ENCODE measurements at regions not wholly inside any gene's neighbourhood (a gene's known extent, or its start where the extent isn't known, plus 50 kb on each side); places are given as distances from the start of the nearest gene placed in this dataset.

DNA sequence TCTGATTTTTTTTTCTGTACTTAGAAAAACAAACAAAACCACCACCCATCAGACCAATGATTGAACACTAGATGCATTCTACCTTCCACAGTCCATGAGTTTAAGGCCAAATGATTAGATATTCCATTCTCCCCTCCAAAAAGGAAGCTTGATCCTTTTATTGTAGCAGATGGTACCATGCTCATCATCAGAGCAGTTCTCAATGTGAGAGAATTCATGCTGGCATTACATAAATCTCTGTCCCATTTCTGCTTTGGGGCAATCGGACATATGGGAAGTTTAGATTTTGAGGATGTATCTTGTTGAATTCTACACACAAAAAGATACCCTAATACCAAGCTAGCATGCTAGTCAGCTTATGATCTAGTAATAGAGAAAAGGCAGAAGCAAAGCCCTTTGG is 186.6 kb downstream of the RAD51AP2 start:
- Histone ChIP-seq H4K20me1 (ENCODE audit: insufficient read depth) (no peaks in the 10 kb centered on the region), H3K9me2 (ENCODE audit: insufficient read depth, low read length) (no peaks in the 10 kb centered on the region), H3K4me2 (ENCODE audit: low read length) (no peak overlapping the region), H3K79me2 (replicated peaks; ENCODE audit: insufficient read depth, low read length) (no peaks in the 10 kb centered on the region), H3K4me3 (ENCODE audit: low read length) (no peak overlapping the region), H3K27me3 (ENCODE audit: insufficient read depth, low read depth, low read length) (no peaks in the 10 kb centered on the region), H3K36me3 (ENCODE audit: insufficient read depth, low read length) (no peaks in the 10 kb centered on the region), H2AFZ (ENCODE audit: low read depth, low read length) (no peak overlapping the region), H3K9ac (ENCODE audit: low read length) (no peak overlapping the region), H3K27ac (ENCODE audit: low read length) (no peak overlapping the region), H3K9me3 (ENCODE audit: low read length) (no peaks in the 10 kb centered on the region), H3F3A (ENCODE audit: insufficient read depth, low read length, poor library complexity, severe bottlenecking) (no peaks in the 10 kb centered on the region)
- TF ChIP-seq EP300 (conservative IDR thresholded peaks at IDR 0.05; ENCODE audit: poor library complexity, severe bottlenecking) (no peak), MXI1 (conservative IDR thresholded peaks at IDR 0.05; ENCODE audit: poor library complexity, severe bottlenecking) (no peak), SMC3 (conservative IDR thresholded peaks at IDR 0.05; ENCODE audit: poor library complexity) (no peak), EZH2 (IDR thresholded peaks at IDR 0.05; ENCODE audit: borderline replicate concordance, insufficient read depth, low read length, poor library complexity, severe bottlenecking) (no peak), POLR2AphosphoS5 (IDR thresholded peaks at IDR 0.05) (no peak), TAF1 (IDR thresholded peaks at IDR 0.05; ENCODE audit: low read depth) (no peak), RAD21 (conservative IDR thresholded peaks at IDR 0.05) (no peak)
- TF ChIP-seq, protein P1, sequence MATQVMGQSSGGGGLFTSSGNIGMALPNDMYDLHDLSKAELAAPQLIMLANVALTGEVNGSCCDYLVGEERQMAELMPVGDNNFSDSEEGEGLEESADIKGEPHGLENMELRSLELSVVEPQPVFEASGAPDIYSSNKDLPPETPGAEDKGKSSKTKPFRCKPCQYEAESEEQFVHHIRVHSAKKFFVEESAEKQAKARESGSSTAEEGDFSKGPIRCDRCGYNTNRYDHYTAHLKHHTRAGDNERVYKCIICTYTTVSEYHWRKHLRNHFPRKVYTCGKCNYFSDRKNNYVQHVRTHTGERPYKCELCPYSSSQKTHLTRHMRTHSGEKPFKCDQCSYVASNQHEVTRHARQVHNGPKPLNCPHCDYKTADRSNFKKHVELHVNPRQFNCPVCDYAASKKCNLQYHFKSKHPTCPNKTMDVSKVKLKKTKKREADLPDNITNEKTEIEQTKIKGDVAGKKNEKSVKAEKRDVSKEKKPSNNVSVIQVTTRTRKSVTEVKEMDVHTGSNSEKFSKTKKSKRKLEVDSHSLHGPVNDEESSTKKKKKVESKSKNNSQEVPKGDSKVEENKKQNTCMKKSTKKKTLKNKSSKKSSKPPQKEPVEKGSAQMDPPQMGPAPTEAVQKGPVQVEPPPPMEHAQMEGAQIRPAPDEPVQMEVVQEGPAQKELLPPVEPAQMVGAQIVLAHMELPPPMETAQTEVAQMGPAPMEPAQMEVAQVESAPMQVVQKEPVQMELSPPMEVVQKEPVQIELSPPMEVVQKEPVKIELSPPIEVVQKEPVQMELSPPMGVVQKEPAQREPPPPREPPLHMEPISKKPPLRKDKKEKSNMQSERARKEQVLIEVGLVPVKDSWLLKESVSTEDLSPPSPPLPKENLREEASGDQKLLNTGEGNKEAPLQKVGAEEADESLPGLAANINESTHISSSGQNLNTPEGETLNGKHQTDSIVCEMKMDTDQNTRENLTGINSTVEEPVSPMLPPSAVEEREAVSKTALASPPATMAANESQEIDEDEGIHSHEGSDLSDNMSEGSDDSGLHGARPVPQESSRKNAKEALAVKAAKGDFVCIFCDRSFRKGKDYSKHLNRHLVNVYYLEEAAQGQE (IDR thresholded peaks at IDR 0.05; ENCODE audit: borderline replicate concordance) = no peak
- TF ChIP-seq, protein P2, sequence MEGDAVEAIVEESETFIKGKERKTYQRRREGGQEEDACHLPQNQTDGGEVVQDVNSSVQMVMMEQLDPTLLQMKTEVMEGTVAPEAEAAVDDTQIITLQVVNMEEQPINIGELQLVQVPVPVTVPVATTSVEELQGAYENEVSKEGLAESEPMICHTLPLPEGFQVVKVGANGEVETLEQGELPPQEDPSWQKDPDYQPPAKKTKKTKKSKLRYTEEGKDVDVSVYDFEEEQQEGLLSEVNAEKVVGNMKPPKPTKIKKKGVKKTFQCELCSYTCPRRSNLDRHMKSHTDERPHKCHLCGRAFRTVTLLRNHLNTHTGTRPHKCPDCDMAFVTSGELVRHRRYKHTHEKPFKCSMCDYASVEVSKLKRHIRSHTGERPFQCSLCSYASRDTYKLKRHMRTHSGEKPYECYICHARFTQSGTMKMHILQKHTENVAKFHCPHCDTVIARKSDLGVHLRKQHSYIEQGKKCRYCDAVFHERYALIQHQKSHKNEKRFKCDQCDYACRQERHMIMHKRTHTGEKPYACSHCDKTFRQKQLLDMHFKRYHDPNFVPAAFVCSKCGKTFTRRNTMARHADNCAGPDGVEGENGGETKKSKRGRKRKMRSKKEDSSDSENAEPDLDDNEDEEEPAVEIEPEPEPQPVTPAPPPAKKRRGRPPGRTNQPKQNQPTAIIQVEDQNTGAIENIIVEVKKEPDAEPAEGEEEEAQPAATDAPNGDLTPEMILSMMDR (IDR thresholded peaks at IDR 0.05; ENCODE audit: poor library complexity, severe bottlenecking) = no peak

DNA sequence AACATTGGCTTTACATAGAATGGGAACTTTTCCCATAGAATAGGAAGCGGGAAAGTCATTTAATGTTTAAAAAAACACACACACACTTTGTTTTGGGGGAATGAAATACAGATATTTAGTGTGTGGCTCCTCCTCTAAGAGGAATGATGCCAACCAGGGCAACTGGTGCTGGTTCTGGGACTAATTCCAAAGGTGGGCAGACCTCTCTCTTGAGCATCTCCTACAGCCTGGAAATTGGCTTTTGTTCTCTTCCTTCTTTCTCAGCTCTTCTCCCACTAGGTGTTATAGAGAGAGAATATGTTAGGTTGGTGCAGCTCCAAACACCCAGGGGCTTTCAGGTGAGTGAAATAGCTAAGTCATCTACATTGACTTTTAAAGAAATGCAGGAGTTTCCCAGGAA is 190.1 kb downstream of the RAD51AP2 start:
- Histone ChIP-seq H3K36me3 (ENCODE audit: insufficient read depth, low read length) (no peaks in the 10 kb centered on the region), H3K4me2 (ENCODE audit: low read length) (no peak overlapping the region), H2AFZ (ENCODE audit: low read depth, low read length) (no peak overlapping the region), H3K79me2 (replicated peaks; ENCODE audit: insufficient read depth, low read length) (no peaks in the 10 kb centered on the region), H3K9me2 (ENCODE audit: insufficient read depth, low read length) (no peaks in the 10 kb centered on the region), H3F3A (ENCODE audit: insufficient read depth, low read length, poor library complexity, severe bottlenecking) (no peaks in the 10 kb centered on the region), H3K27me3 (ENCODE audit: insufficient read depth, low read depth, low read length) (no peaks in the 10 kb centered on the region), H3K9ac (ENCODE audit: low read length) (no peak overlapping the region), H3K4me3 (ENCODE audit: low read length) (no peak overlapping the region), H4K20me1 (ENCODE audit: insufficient read depth) (no peaks in the 10 kb centered on the region), H3K9me3 (ENCODE audit: low read length) (no peaks in the 10 kb centered on the region), H3K27ac (ENCODE audit: low read length) (no peak overlapping the region)
- TF ChIP-seq SMC3 (conservative IDR thresholded peaks at IDR 0.05; ENCODE audit: poor library complexity) (no peak), EZH2 (IDR thresholded peaks at IDR 0.05; ENCODE audit: borderline replicate concordance, insufficient read depth, low read length, poor library complexity, severe bottlenecking) (no peak), RAD21 (conservative IDR thresholded peaks at IDR 0.05) (no peak), MXI1 (conservative IDR thresholded peaks at IDR 0.05; ENCODE audit: poor library complexity, severe bottlenecking) (no peak), EP300 (conservative IDR thresholded peaks at IDR 0.05; ENCODE audit: poor library complexity, severe bottlenecking) (no peak), POLR2AphosphoS5 (IDR thresholded peaks at IDR 0.05) (no peak), TAF1 (IDR thresholded peaks at IDR 0.05; ENCODE audit: low read depth) (no peak)
- TF ChIP-seq, protein P1 (IDR thresholded peaks at IDR 0.05; ENCODE audit: borderline replicate concordance) = no peak
- TF ChIP-seq, protein P2 (IDR thresholded peaks at IDR 0.05; ENCODE audit: poor library complexity, severe bottlenecking) = no peak

Measured in neural cell (in vitro differentiated cells).